Activated CD4-positive, alpha-beta memory T cell treated with anti-CD3 and anti-CD28 coated beads for 36 hours (primary cell): ENCODE measurements at regions not wholly inside any gene's neighbourhood (a gene's known extent, or its start where the extent isn't known, plus 50 kb on each side); places are given as distances from the start of the nearest gene placed in this dataset.

ENCODE experiments used
- CTCF ChIA-PET: fragments of 350-600 bp; sonication (Branson Sonifier 250); formaldehyde crosslinking; loops from one replicate; lab custom pipeline; 2021; ENCODE audit warnings: antibody characterized with exemption, inconsistent platforms; lab: Charles Lee
- POLR2A ChIA-PET: fragments of 350-600 bp; sonication (Branson Sonifier 250); formaldehyde crosslinking; loops from one replicate; lab custom pipeline; 2021; ENCODE audit warnings: antibody characterized with exemption; lab: Charles Lee
- DNase-seq: peaks from one replicate; pipeline ENCODE4 v3.0.0-alpha.2; 2020
- H3K27ac Mint-ChIP-seq: one replicate; pipeline ENCODE4 v1.8.0; 2021; ENCODE audit warnings: mixed read lengths
- H3K27me3 Mint-ChIP-seq: one replicate; pipeline ENCODE4 v1.8.0; 2021; ENCODE audit warnings: mixed read lengths
- H3K36me3 Mint-ChIP-seq: one replicate; pipeline ENCODE4 v1.8.0; 2021; ENCODE audit warnings: mixed read lengths
- H3K4me1 Mint-ChIP-seq: one replicate; pipeline ENCODE4 v1.8.0; 2021; ENCODE audit warnings: low read depth, mixed read lengths
- H3K4me3 Mint-ChIP-seq: one replicate; pipeline ENCODE4 v1.8.0; 2021; ENCODE audit warnings: mild to moderate bottlenecking, mixed read lengths
- H3K9me3 Mint-ChIP-seq: one replicate; pipeline ENCODE4 v1.8.0; 2021; ENCODE audit warnings: mixed read lengths
- intact Hi-C: fragments of 100-400 bp; cut with micrococcal nuclease; formaldehyde crosslinking; loops from one replicate; pipeline ENCODE4 v1.15.1; 2023

GRCh38 chr18:67010919-67011318, 407.0 kb upstream of the CDH19 start:
- POLR2A ChIA-PET = no interaction called here

GRCh38 chr18:67007999-67008398, 404.1 kb upstream of the CDH19 start:
- H3K9me3 Mint-ChIP-seq = peaks cover 3% of the 10 kb centered on the region
- ChIA-PET CTCF (no interaction called here), POLR2A (no interaction called here)
- intact Hi-C loops = no loop called here
- H3K36me3 Mint-ChIP-seq = no peaks in the 10 kb centered on the region
- H3K4me1 Mint-ChIP-seq = no peaks in the 10 kb centered on the region
- no peak for DNase-seq
- no peaks in the 10 kb centered on the region for H3K27me3 Mint-ChIP-seq
- no peak overlapping the region for H3K4me3 Mint-ChIP-seq
- H3K27ac Mint-ChIP-seq = no peak overlapping the region

More at GRCh38 chr18:67010919-67011318, 407.0 kb upstream of the CDH19 start:
- Mint-ChIP-seq H3K27ac (no peak overlapping the region), H3K36me3 (no peaks in the 10 kb centered on the region), H3K4me3 (no peak overlapping the region), H3K4me1 (no peaks in the 10 kb centered on the region), H3K27me3 (no peaks in the 10 kb centered on the region), H3K9me3 (peaks cover 3% of the 10 kb centered on the region)
- CTCF ChIA-PET = no interaction called here
- intact Hi-C loops = no loop called here
- DNase-seq = no peak

GRCh38 chr18:67007085-67007484, 403.2 kb upstream of the CDH19 start:
- Mint-ChIP-seq H3K9me3 (peaks cover 3% of the 10 kb centered on the region), H3K27ac (no peak overlapping the region), H3K4me3 (no peak overlapping the region), H3K36me3 (no peaks in the 10 kb centered on the region), H3K27me3 (no peaks in the 10 kb centered on the region), H3K4me1 (no peaks in the 10 kb centered on the region)
- POLR2A ChIA-PET = no interaction called here
- CTCF ChIA-PET = no interaction called here
- DNase-seq = no peak
- intact Hi-C loops = no loop called here

- POLR2A ChIA-PET = no interaction called here
Measured at GRCh38 chr18:67001052-67001451, 397.2 kb upstream of the CDH19 start.

GRCh38 chr18:66999003-66999402, 395.1 kb upstream of the CDH19 start:
- Mint-ChIP-seq H3K4me3 (no peak overlapping the region), H3K27me3 (no peaks in the 10 kb centered on the region), H3K36me3 (no peaks in the 10 kb centered on the region), H3K9me3 (peaks cover 9% of the 10 kb centered on the region), H3K4me1 (no peaks in the 10 kb centered on the region), H3K27ac (no peak overlapping the region)
- ChIA-PET CTCF (no interaction called here), POLR2A (no interaction called here)
- no peak for DNase-seq
- intact Hi-C loops = no loop called here

More at GRCh38 chr18:67001052-67001451, 397.2 kb upstream of the CDH19 start:
- Mint-ChIP-seq H3K4me1 (no peaks in the 10 kb centered on the region), H3K36me3 (no peaks in the 10 kb centered on the region), H3K9me3 (peaks cover under 1% of the 10 kb centered on the region), H3K27me3 (no peaks in the 10 kb centered on the region), H3K4me3 (no peak overlapping the region), H3K27ac (no peak overlapping the region)
- no peak for DNase-seq
- CTCF ChIA-PET = no interaction called here
- intact Hi-C loops = no loop called here

GRCh38 chr18:66995270-66995669, 391.4 kb upstream of the CDH19 start:
- ChIA-PET CTCF (no interaction called here), POLR2A (no interaction called here)
- DNase-seq = no peak
- no peaks in the 10 kb centered on the region for H3K4me1 Mint-ChIP-seq
- H3K4me3 Mint-ChIP-seq = no peak overlapping the region
- no peaks in the 10 kb centered on the region for H3K36me3 Mint-ChIP-seq
- peaks cover 9% of the 10 kb centered on the region for H3K9me3 Mint-ChIP-seq
- H3K27ac Mint-ChIP-seq = no peak overlapping the region
- intact Hi-C loops = no loop called here
- H3K27me3 Mint-ChIP-seq = no peaks in the 10 kb centered on the region

- H3K27me3 Mint-ChIP-seq = no peaks in the 10 kb centered on the region
- DNase-seq = no peak
- no peaks in the 10 kb centered on the region for H3K4me1 Mint-ChIP-seq
- intact Hi-C loops = no loop called here
- peaks cover 9% of the 10 kb centered on the region for H3K9me3 Mint-ChIP-seq
- H3K36me3 Mint-ChIP-seq = no peaks in the 10 kb centered on the region
- CTCF ChIA-PET = no interaction called here
- H3K27ac Mint-ChIP-seq = no peak overlapping the region
- POLR2A ChIA-PET = no interaction called here
- H3K4me3 Mint-ChIP-seq = no peak overlapping the region
Measured at GRCh38 chr18:66994790-66995189, 390.9 kb upstream of the CDH19 start.

- intact Hi-C loops = no loop called here
- POLR2A ChIA-PET = no interaction called here
- H3K4me1 Mint-ChIP-seq = no peaks in the 10 kb centered on the region
- H3K9me3 Mint-ChIP-seq = peaks cover 9% of the 10 kb centered on the region
- no peak overlapping the region for H3K27ac Mint-ChIP-seq
- DNase-seq = no peak
- CTCF ChIA-PET = no interaction called here
- H3K36me3 Mint-ChIP-seq = no peaks in the 10 kb centered on the region
- H3K4me3 Mint-ChIP-seq = no peak overlapping the region
- H3K27me3 Mint-ChIP-seq = no peaks in the 10 kb centered on the region
Measured at GRCh38 chr18:66993492-66993891, 389.6 kb upstream of the CDH19 start.

GRCh38 chr18:66990909-66991308, 387.0 kb upstream of the CDH19 start:
- no peak overlapping the region for H3K4me3 Mint-ChIP-seq
- H3K36me3 Mint-ChIP-seq = no peaks in the 10 kb centered on the region
- no peak for DNase-seq
- intact Hi-C loops = no loop called here
- H3K27me3 Mint-ChIP-seq = no peaks in the 10 kb centered on the region
- ChIA-PET CTCF (no interaction called here), POLR2A (no interaction called here)
- no peaks in the 10 kb centered on the region for H3K4me1 Mint-ChIP-seq
- H3K27ac Mint-ChIP-seq = no peak overlapping the region
- peaks cover 10% of the 10 kb centered on the region for H3K9me3 Mint-ChIP-seq

- no peaks in the 10 kb centered on the region for H3K9me3 Mint-ChIP-seq
- POLR2A ChIA-PET = no interaction called here
- no peak overlapping the region for H3K27ac Mint-ChIP-seq
- no peaks in the 10 kb centered on the region for H3K27me3 Mint-ChIP-seq
- no peaks in the 10 kb centered on the region for H3K36me3 Mint-ChIP-seq
- CTCF ChIA-PET = no interaction called here
- no peak overlapping the region for H3K4me3 Mint-ChIP-seq
- DNase-seq = no peak
- no peaks in the 10 kb centered on the region for H3K4me1 Mint-ChIP-seq
- intact Hi-C loops = no loop called here
Measured at GRCh38 chr18:66979009-66979408, 375.1 kb upstream of the CDH19 start.

GRCh38 chr18:66972681-66973080, 368.8 kb upstream of the CDH19 start:
- DNase-seq = no peak
- Mint-ChIP-seq H3K27ac (no peak overlapping the region), H3K27me3 (no peaks in the 10 kb centered on the region), H3K4me3 (no peak overlapping the region), H3K36me3 (no peaks in the 10 kb centered on the region), H3K4me1 (no peaks in the 10 kb centered on the region), H3K9me3 (no peaks in the 10 kb centered on the region)
- ChIA-PET CTCF (no interaction called here), POLR2A (no interaction called here)
- intact Hi-C loops = no loop called here

- Mint-ChIP-seq H3K27ac (no peak overlapping the region), H3K27me3 (no peaks in the 10 kb centered on the region), H3K4me1 (no peaks in the 10 kb centered on the region), H3K9me3 (no peaks in the 10 kb centered on the region), H3K4me3 (no peak overlapping the region), H3K36me3 (no peaks in the 10 kb centered on the region)
- CTCF ChIA-PET = no interaction called here
- no peak for DNase-seq
- POLR2A ChIA-PET = no interaction called here
- intact Hi-C loops = no loop called here
Measured at GRCh38 chr18:66971960-66972359, 368.1 kb upstream of the CDH19 start.

GRCh38 chr18:66966171-66966570, 362.3 kb upstream of the CDH19 start:
- Mint-ChIP-seq H3K36me3 (no peaks in the 10 kb centered on the region), H3K27me3 (no peaks in the 10 kb centered on the region), H3K27ac (no peak overlapping the region), H3K4me3 (no peak overlapping the region), H3K4me1 (no peaks in the 10 kb centered on the region), H3K9me3 (no peaks in the 10 kb centered on the region)
- ChIA-PET POLR2A (no interaction called here), CTCF (no interaction called here)
- intact Hi-C loops = no loop called here
- no peak for DNase-seq

- intact Hi-C loops = no loop called here
- CTCF ChIA-PET = no interaction called here
- H3K27me3 Mint-ChIP-seq = no peaks in the 10 kb centered on the region
- H3K36me3 Mint-ChIP-seq = no peaks in the 10 kb centered on the region
- no peak overlapping the region for H3K27ac Mint-ChIP-seq
- H3K4me1 Mint-ChIP-seq = no peaks in the 10 kb centered on the region
- H3K4me3 Mint-ChIP-seq = no peak overlapping the region
- no peaks in the 10 kb centered on the region for H3K9me3 Mint-ChIP-seq
- POLR2A ChIA-PET = no interaction called here
- DNase-seq = no peak
Measured at GRCh38 chr18:66958309-66958708, 354.4 kb upstream of the CDH19 start.
